CD8-positive, alpha-beta memory T cell (primary cell): ENCODE measurements at regions not wholly inside any gene's neighbourhood (a gene's known extent, or its start where the extent isn't known, plus 50 kb on each side); places are given as distances from the start of the nearest gene placed in this dataset.

Source experiments
- CTCF ChIA-PET: fragments of 350-600 bp; sonication (Branson Sonifier 250); formaldehyde crosslinking; loops from one replicate; lab custom pipeline; 2021; ENCODE audit warnings: antibody characterized with exemption; lab: Charles Lee
- POLR2A ChIA-PET: fragments of 350-600 bp; sonication (Branson Sonifier 250); formaldehyde crosslinking; loops from one replicate; lab custom pipeline; 2021; ENCODE audit warnings: antibody characterized with exemption; lab: Charles Lee
- DNase-seq, 5 donors: peaks; one replicate each; pipeline versions ENCODE4 v3.0.0 to v3.0.0-alpha.2; 2020 to 2022; ENCODE audit warnings: mixed read lengths in 1 of 5
- H3K27ac ChIP-seq: one replicate; pipeline ENCODE4 v1.7.0; 2013; ENCODE audit warnings: low read depth, mild to moderate bottlenecking, low read length, moderate library complexity
- H3K27me3 ChIP-seq: 2 replicates; pipeline ENCODE4 v1.7.0; 2013; ENCODE audit warnings: low read length, mild to moderate bottlenecking; ENCODE audit not compliant: insufficient read depth, poor library complexity, severe bottlenecking
- H3K36me3 ChIP-seq: 2 replicates; pipeline ENCODE4 v1.7.0; 2013; ENCODE audit warnings: mild to moderate bottlenecking, low read length, moderate library complexity; ENCODE audit not compliant: insufficient read depth
- H3K4me1 ChIP-seq: 2 replicates; pipeline ENCODE4 v1.7.0; 2013; ENCODE audit warnings: mild to moderate bottlenecking, low read length, moderate library complexity; ENCODE audit not compliant: insufficient read depth
- H3K4me3 ChIP-seq: 2 replicates; pipeline ENCODE4 v1.7.0; 2013; ENCODE audit warnings: mild to moderate bottlenecking, low read length
- H3K9me3 ChIP-seq: 2 replicates; pipeline ENCODE4 v1.7.0; 2013; ENCODE audit warnings: mild to moderate bottlenecking, low read length
- H3K27ac Mint-ChIP-seq, 8 donors: one replicate each; pipeline ENCODE4 v1.8.0; 2020 to 2021; ENCODE audit warnings: mixed read lengths in 8 of 8, mild to moderate bottlenecking in 6 of 8, inconsistent platforms in 3 of 8, moderate library complexity in 3 of 8
- H3K27me3 Mint-ChIP-seq, 2 donors: one replicate each; pipeline ENCODE4 v1.8.0; 2020 to 2021; ENCODE audit warnings: mixed read lengths in 2 of 2, mild to moderate bottlenecking in 1 of 2, moderate library complexity in 1 of 2
- H3K36me3 Mint-ChIP-seq, 3 donors: one replicate each; pipeline ENCODE4 v1.8.0; 2020 to 2021; ENCODE audit warnings: mixed read lengths in 3 of 3, inconsistent platforms in 1 of 3, mild to moderate bottlenecking in 1 of 3
- H3K4me1 Mint-ChIP-seq, 3 donors: one replicate each; pipeline ENCODE4 v1.8.0; 2020 to 2021; ENCODE audit warnings: mixed read lengths in 3 of 3, inconsistent platforms in 1 of 3, mild to moderate bottlenecking in 1 of 3
- H3K4me3 Mint-ChIP-seq, 7 donors: one replicate each; pipeline ENCODE4 v1.8.0; 2020 to 2021; ENCODE audit warnings: mixed read lengths in 7 of 7, mild to moderate bottlenecking in 6 of 7, moderate library complexity in 4 of 7, inconsistent platforms in 2 of 7
- H3K9me3 Mint-ChIP-seq, 5 donors: one replicate each; pipeline ENCODE4 v1.8.0; 2020 to 2022; ENCODE audit warnings: mixed read lengths in 5 of 5, mild to moderate bottlenecking in 3 of 5, moderate library complexity in 2 of 5, inconsistent platforms in 1 of 5

DNA sequence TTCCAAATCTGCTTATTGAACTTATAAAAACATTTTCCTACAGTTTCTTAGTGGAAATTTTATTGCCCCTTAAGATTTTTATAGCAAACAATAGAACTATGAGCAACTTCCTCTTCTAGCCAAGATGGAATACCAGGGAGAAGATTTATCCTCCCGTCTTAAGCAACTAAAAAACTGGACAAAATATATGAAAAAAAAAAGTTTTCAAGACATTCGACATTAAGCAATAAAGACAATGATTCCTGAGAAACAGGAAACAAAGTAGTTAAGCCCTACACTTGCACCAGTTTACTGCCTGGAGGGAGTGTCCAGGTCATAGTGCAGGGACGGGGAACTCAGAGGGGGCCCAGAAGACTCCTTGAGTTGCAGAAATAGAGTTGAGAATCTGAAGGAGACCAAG is 516.1 kb upstream of the DIPK2B start:
- H3K27ac Mint-ChIP-seq = no peak overlapping the region
- CTCF ChIA-PET = no interaction called here
- no peaks in the 10 kb centered on the region for H3K4me1 ChIP-seq
- POLR2A ChIA-PET = no interaction called here
- no peaks in the 10 kb centered on the region for H3K36me3 ChIP-seq
- H3K4me1 Mint-ChIP-seq = peaks cover 0 to 14% (median 7%) of the 10 kb centered on the region in 3 donors
- no peak for DNase-seq
- H3K36me3 Mint-ChIP-seq = no peaks in the 10 kb centered on the region
- no peak overlapping the region for H3K27ac ChIP-seq
- no peak overlapping the region for H3K4me3 Mint-ChIP-seq
- H3K4me3 ChIP-seq = no peak overlapping the region
- H3K9me3 ChIP-seq = no peaks in the 10 kb centered on the region
- H3K9me3 Mint-ChIP-seq = peaks cover 0 to 1% (median 0%) of the 10 kb centered on the region in 5 donors
- peaks cover 0 to 3% of the 10 kb centered on the region in 2 donors for H3K27me3 Mint-ChIP-seq
- H3K27me3 ChIP-seq = no peaks in the 10 kb centered on the region

- Histone ChIP-seq H3K27ac (no peak overlapping the region), H3K27me3 (no peaks in the 10 kb centered on the region), H3K4me1 (no peaks in the 10 kb centered on the region), H3K4me3 (no peak overlapping the region), H3K36me3 (no peaks in the 10 kb centered on the region), H3K9me3 (no peaks in the 10 kb centered on the region)
- no peak overlapping the region for H3K4me3 Mint-ChIP-seq
- H3K27me3 Mint-ChIP-seq = peaks cover 0 to 3% of the 10 kb centered on the region in 2 donors
- no peak for DNase-seq
- CTCF ChIA-PET = no interaction called here
- H3K4me1 Mint-ChIP-seq = peaks cover 5 to 21% (median 13%) of the 10 kb centered on the region in 3 donors
- no peaks in the 10 kb centered on the region for H3K36me3 Mint-ChIP-seq
- H3K9me3 Mint-ChIP-seq = peaks cover 0 to 3% (median 0%) of the 10 kb centered on the region in 5 donors
- POLR2A ChIA-PET = no interaction called here
- no peak overlapping the region for H3K27ac Mint-ChIP-seq
Observed at GRCh38 chrX:45715748-45716147, 515.1 kb upstream of the DIPK2B start.

DNA sequence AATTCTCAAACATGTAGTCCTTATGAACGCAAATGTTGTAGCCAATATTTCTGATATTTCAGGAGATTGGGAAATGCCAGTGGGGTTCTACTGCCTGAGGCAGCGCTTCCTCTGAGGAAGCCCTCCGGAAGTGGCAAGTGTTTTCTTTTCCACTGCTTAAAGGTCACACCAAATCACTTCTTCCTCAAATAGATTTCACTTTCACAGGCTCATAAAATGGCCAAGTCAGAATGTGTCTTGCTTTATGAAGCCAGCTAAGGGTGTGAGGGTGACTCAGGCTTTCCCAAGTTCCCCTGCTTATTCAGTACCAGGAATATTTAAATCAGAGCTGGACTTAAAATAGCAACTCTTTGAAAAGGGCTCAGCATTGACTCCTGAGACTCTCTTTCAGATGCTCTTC is 514.2 kb upstream of the DIPK2B start:
- Histone ChIP-seq H3K36me3 (no peaks in the 10 kb centered on the region), H3K4me1 (no peaks in the 10 kb centered on the region), H3K9me3 (no peaks in the 10 kb centered on the region), H3K27me3 (no peaks in the 10 kb centered on the region), H3K27ac (no peak overlapping the region), H3K4me3 (no peak overlapping the region)
- Mint-ChIP-seq H3K9me3 (peaks cover 0 to 4% (median 0%) of the 10 kb centered on the region in 5 donors), H3K4me3 (no peak overlapping the region), H3K36me3 (no peaks in the 10 kb centered on the region), H3K27ac (no peak overlapping the region), H3K27me3 (peaks cover 0 to 3% of the 10 kb centered on the region in 2 donors), H3K4me1 (peaks cover 9 to 30% (median 19%) of the 10 kb centered on the region in 3 donors)
- no peak for DNase-seq
- ChIA-PET POLR2A (no interaction called here), CTCF (no interaction called here)

DNA sequence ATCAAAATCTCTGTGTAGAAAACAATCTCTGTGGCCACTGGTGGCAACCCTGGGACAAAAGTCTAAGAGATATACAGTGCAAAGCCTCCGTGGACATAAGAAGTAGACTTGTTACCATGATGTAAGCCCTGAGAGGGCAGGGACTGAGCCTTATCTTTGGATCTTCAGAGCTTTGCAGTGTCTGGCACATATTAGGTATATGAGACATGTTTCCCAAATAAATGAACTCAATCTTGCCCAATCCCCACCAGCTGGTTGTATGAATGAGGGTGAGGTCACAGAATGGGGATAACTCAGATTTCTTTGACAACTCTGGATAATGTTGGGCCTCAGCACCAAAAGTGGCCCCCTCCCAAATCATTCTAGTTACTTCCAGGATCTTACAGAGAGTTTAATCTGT is 511.4 kb upstream of the DIPK2B start:
- POLR2A ChIA-PET = no interaction called here
- no peaks in the 10 kb centered on the region for H3K4me1 ChIP-seq
- Mint-ChIP-seq H3K27ac (no peak overlapping the region), H3K4me3 (no peak overlapping the region), H3K9me3 (peaks cover 0 to 6% (median 0%) of the 10 kb centered on the region in 5 donors), H3K4me1 (peaks cover 11 to 34% (median 23%) of the 10 kb centered on the region in 3 donors), H3K27me3 (peaks cover 0 to 3% of the 10 kb centered on the region in 2 donors), H3K36me3 (no peaks in the 10 kb centered on the region)
- no peak overlapping the region for H3K27ac ChIP-seq
- no peak for DNase-seq
- CTCF ChIA-PET = no interaction called here
- H3K4me3 ChIP-seq = no peak overlapping the region
- H3K36me3 ChIP-seq = no peaks in the 10 kb centered on the region
- no peaks in the 10 kb centered on the region for H3K27me3 ChIP-seq
- no peaks in the 10 kb centered on the region for H3K9me3 ChIP-seq

DNA sequence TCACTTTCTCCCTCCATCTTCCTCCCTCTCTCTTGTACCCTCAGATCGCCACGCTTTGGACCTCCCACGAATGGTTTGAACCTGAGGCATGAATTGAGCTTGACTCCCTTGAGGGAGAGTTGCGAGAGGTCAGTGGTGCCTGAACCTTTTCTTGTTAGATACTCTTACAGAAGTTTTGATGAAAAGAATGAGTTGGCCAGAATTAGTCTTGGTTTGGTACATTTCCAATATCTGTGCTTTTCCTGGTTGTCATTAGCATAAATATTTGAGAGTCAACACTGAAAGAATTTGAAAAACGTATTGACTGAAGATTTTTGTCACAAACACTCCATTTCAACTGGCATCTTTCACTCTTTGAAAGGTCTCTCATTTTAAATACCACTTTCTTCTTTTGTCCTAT is 510.6 kb upstream of the DIPK2B start:
- CTCF ChIA-PET = no interaction called here
- H3K4me1 ChIP-seq = no peaks in the 10 kb centered on the region
- DNase-seq = no peak
- no peak overlapping the region for H3K27ac ChIP-seq
- H3K27ac Mint-ChIP-seq = no peak overlapping the region
- POLR2A ChIA-PET = no interaction called here
- peaks cover 11 to 34% (median 23%) of the 10 kb centered on the region in 3 donors for H3K4me1 Mint-ChIP-seq
- no peak overlapping the region for H3K4me3 ChIP-seq
- H3K36me3 ChIP-seq = no peaks in the 10 kb centered on the region
- peaks cover 0 to 6% (median 0%) of the 10 kb centered on the region in 5 donors for H3K9me3 Mint-ChIP-seq
- no peaks in the 10 kb centered on the region for H3K9me3 ChIP-seq
- peaks cover 0 to 3% of the 10 kb centered on the region in 2 donors for H3K27me3 Mint-ChIP-seq
- H3K27me3 ChIP-seq = no peaks in the 10 kb centered on the region
- H3K4me3 Mint-ChIP-seq = no peak overlapping the region
- no peaks in the 10 kb centered on the region for H3K36me3 Mint-ChIP-seq

GRCh38 chrX:45710081-45710801 is 509.6 kb upstream of the DIPK2B start:
- Mint-ChIP-seq H3K27ac (peak overlapping the region in 6 of 8 donors; percentile 12 to 81 (median 46)), H3K36me3 (no peaks in the 10 kb centered on the region), H3K4me1 (peaks cover 11 to 28% (median 17%) of the 10 kb centered on the region in 3 donors), H3K27me3 (no peaks in the 10 kb centered on the region), H3K9me3 (peaks cover 0 to 6% (median 0%) of the 10 kb centered on the region in 5 donors), H3K4me3 (peak overlapping the region in 1 of 7 donors; percentile 7)
- POLR2A ChIA-PET = no interaction called here
- Histone ChIP-seq H3K27me3 (no peaks in the 10 kb centered on the region), H3K9me3 (no peaks in the 10 kb centered on the region), H3K36me3 (no peaks in the 10 kb centered on the region), H3K4me1 (no peaks in the 10 kb centered on the region), H3K4me3 (no peak overlapping the region), H3K27ac (no peak overlapping the region)
- CTCF ChIA-PET = no interaction called here
- no peak for DNase-seq

DNA sequence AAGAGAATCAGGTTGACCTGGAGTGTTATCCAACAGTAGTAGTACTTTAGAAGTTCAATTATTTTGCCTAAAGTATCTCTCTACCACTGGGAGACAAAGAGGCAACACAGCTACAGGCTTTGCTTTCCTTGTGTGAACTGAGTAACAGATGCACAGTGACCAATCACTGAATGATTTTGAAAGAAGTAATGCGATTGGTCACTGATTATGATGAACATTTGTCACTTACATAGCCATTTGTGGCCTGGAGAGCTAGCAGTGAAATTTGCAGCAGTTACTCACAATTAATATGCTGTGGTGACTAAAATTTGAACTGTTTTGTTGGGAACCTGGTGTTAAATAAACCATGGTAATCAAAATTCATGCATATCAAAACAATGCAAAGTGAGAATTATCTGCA is 508.7 kb upstream of the DIPK2B start:
- Mint-ChIP-seq H3K4me3 (no peak overlapping the region), H3K27ac (no peak overlapping the region), H3K27me3 (no peaks in the 10 kb centered on the region), H3K9me3 (peaks cover 0 to 6% (median 0%) of the 10 kb centered on the region in 5 donors), H3K36me3 (no peaks in the 10 kb centered on the region), H3K4me1 (peaks cover 11 to 20% (median 16%) of the 10 kb centered on the region in 3 donors)
- ChIA-PET CTCF (no interaction called here), POLR2A (no interaction called here)
- DNase-seq = no peak
- H3K9me3 ChIP-seq = no peaks in the 10 kb centered on the region
- no peaks in the 10 kb centered on the region for H3K36me3 ChIP-seq
- H3K27ac ChIP-seq = no peak overlapping the region
- no peak overlapping the region for H3K4me3 ChIP-seq
- H3K4me1 ChIP-seq = no peaks in the 10 kb centered on the region
- no peaks in the 10 kb centered on the region for H3K27me3 ChIP-seq

DNA sequence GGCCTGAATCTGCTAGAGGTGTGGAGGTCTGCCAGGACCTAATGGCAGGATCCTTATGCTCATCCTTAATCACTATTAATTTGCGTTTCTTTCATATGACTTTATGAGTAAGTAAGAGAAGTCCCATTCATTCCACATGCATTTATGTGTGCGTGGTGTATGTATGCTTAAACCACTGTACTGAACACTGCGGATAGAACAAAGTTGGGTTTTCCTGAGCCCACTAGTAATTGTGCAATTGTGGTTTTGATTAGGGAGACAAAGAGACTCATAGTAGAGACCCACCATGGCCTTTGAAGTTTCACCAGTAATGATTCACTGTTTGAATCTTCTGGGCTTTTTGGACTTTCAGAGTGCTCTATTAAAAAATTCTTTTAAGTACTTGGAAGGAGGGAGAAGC is 498.5 kb upstream of the DIPK2B start:
- DNase-seq = no peak
- Histone ChIP-seq H3K27ac (no peak overlapping the region), H3K27me3 (no peaks in the 10 kb centered on the region), H3K4me3 (no peak overlapping the region), H3K36me3 (no peaks in the 10 kb centered on the region), H3K9me3 (no peaks in the 10 kb centered on the region), H3K4me1 (no peaks in the 10 kb centered on the region)
- Mint-ChIP-seq H3K27me3 (peaks cover 0 to 2% of the 10 kb centered on the region in 2 donors), H3K36me3 (no peaks in the 10 kb centered on the region), H3K27ac (no peak overlapping the region), H3K9me3 (no peaks in the 10 kb centered on the region), H3K4me3 (no peak overlapping the region), H3K4me1 (no peaks in the 10 kb centered on the region)
- ChIA-PET CTCF (no interaction called here), POLR2A (interaction anchor here (0.7 kb wide), 1 partner anchor 48 kb away, joined by 3 read pairs; no protein-coding TSS in a partner anchor)
